ENCODE measurements at regions not wholly inside any gene's neighbourhood (a gene's known extent, or its start where the extent isn't known, plus 50 kb on each side); places are given as distances from the start of the nearest gene placed in this dataset.

- TF ChIP-seq POLR2A (IDR thresholded peaks at IDR 0.05) (no peak), CTCF (IDR thresholded peaks at IDR 0.05) (no peak)
- no peaks in the 10 kb centered on the region for H3K9me3 ChIP-seq
- intact Hi-C loops (cut with DNase I; ENCODE audit: low total_unique reads), result no loop called here
- peak overlapping the region in 1 of 2 donors; percentile 85 for H3K27ac ChIP-seq
- H3K36me3 ChIP-seq (ENCODE audit: low read depth, missing control alignments), result no peaks in the 10 kb centered on the region
- 47 to 78% methylated on average over 16 to 23 of the region's 23 CpGs for WGBS, 2 donors
- H3K4me3 ChIP-seq, result no peak overlapping the region
- peaks cover 42% of the 10 kb centered on the region for H3K4me1 ChIP-seq
- peak; percentile 12 for DNase-seq
- no peaks in the 10 kb centered on the region for H3K27me3 ChIP-seq
Measured at GRCh38 chr6:167576050-167576741, 250.5 kb upstream of the AFDN start.

- Histone ChIP-seq H3K9me3 (no peaks in the 10 kb centered on the region), H3K4me1 (peaks cover 42% of the 10 kb centered on the region), H3K36me3 (ENCODE audit: low read depth, missing control alignments) (no peaks in the 10 kb centered on the region), H3K27me3 (no peaks in the 10 kb centered on the region), H3K27ac (no peak overlapping the region), H3K4me3 (no peak overlapping the region)
- 54 to 62% methylated on average over 21 of the region's 21 CpGs for WGBS, 2 donors
- DNase-seq, result peak; percentile 58
- TF ChIP-seq POLR2A (IDR thresholded peaks at IDR 0.05) (no peak), CTCF (IDR thresholded peaks at IDR 0.05) (no peak)
- intact Hi-C loops (cut with DNase I; ENCODE audit: low total_unique reads), result no loop called here
Measured at GRCh38 chr6:167576828-167577503, 249.7 kb upstream of the AFDN start.

GRCh38 chr6:167577891-167578361, 248.8 kb upstream of the AFDN start:
- peaks cover 35% of the 10 kb centered on the region for H3K4me1 ChIP-seq
- H3K36me3 ChIP-seq (ENCODE audit: low read depth, missing control alignments), result no peaks in the 10 kb centered on the region
- H3K4me3 ChIP-seq, result no peak overlapping the region
- TF ChIP-seq CTCF (IDR thresholded peaks at IDR 0.05) (no peak), POLR2A (IDR thresholded peaks at IDR 0.05) (no peak)
- H3K9me3 ChIP-seq, result no peaks in the 10 kb centered on the region
- intact Hi-C loops (cut with DNase I; ENCODE audit: low total_unique reads), result no loop called here
- no peak overlapping the region for H3K27ac ChIP-seq
- H3K27me3 ChIP-seq, result no peaks in the 10 kb centered on the region
- 80 to 81% methylated on average over 11 to 13 of the region's 13 CpGs for WGBS, 2 donors
- peak; percentile 10 for DNase-seq

- WGBS, 2 donors, result 97% methylated on average over 16 of the region's 16 CpGs
- Histone ChIP-seq H3K36me3 (ENCODE audit: low read depth, missing control alignments) (no peaks in the 10 kb centered on the region), H3K9me3 (no peaks in the 10 kb centered on the region), H3K27me3 (no peaks in the 10 kb centered on the region), H3K4me1 (peaks cover 30% of the 10 kb centered on the region), H3K4me3 (no peak overlapping the region), H3K27ac (no peak overlapping the region)
- intact Hi-C loops (cut with DNase I; ENCODE audit: low total_unique reads), result no loop called here
- peak; percentile 10 for DNase-seq
- no peak for TF ChIP-seq CTCF (IDR thresholded peaks at IDR 0.05)
- TF ChIP-seq POLR2A (IDR thresholded peaks at IDR 0.05), result no peak
Measured at GRCh38 chr6:167578371-167578901, 248.3 kb upstream of the AFDN start.
